Breast epithelium (tissue), 3 donors: ENCODE measurements at regions not wholly inside any gene's neighbourhood (a gene's known extent, or its start where the extent isn't known, plus 50 kb on each side); places are given as distances from the start of the nearest gene placed in this dataset.

Experiments
- POLR2A ChIP-seq: fragments of 450-650 bp; IDR thresholded peaks from one replicate; pipeline ENCODE4 v1.6.1; 2016; ENCODE audit warnings: antibody characterized with exemption, mild to moderate bottlenecking, moderate library complexity
- TF ChIP-seq, protein P1 (sequence below), 3 donors: fragments of 450-650 bp; IDR thresholded peaks; one replicate each; pipeline ENCODE4 v1.5.1; 2016 to 2017; ENCODE audit warnings: antibody characterized with exemption in 3 of 3, mild to moderate bottlenecking in 3 of 3, moderate library complexity in 3 of 3

DNA sequence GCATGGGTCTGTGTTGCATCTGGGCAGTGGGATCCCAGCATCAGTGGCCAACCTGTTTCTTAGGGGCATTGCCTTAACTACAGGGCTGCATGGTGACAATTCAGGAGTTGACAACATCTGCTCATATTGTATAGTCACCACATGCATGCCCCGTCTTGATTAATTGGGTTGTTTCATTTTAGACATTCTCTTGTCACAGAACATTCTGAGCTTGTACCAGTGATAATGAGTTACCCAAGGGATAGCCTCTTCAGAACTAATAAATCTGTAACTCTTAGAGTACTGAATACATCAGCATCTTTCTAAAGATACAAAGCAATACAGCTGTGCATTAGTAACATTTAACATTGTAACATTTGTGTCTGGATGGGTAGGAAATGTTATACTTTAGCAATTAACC, 426.5 kb upstream of the CD180 start:
- TF ChIP-seq, protein P1, sequence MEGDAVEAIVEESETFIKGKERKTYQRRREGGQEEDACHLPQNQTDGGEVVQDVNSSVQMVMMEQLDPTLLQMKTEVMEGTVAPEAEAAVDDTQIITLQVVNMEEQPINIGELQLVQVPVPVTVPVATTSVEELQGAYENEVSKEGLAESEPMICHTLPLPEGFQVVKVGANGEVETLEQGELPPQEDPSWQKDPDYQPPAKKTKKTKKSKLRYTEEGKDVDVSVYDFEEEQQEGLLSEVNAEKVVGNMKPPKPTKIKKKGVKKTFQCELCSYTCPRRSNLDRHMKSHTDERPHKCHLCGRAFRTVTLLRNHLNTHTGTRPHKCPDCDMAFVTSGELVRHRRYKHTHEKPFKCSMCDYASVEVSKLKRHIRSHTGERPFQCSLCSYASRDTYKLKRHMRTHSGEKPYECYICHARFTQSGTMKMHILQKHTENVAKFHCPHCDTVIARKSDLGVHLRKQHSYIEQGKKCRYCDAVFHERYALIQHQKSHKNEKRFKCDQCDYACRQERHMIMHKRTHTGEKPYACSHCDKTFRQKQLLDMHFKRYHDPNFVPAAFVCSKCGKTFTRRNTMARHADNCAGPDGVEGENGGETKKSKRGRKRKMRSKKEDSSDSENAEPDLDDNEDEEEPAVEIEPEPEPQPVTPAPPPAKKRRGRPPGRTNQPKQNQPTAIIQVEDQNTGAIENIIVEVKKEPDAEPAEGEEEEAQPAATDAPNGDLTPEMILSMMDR (IDR thresholded peaks at IDR 0.05), result no peak
- no peak for TF ChIP-seq POLR2A
